Panc1 (cell line): ENCODE measurements at regions not wholly inside any gene's neighbourhood (a gene's known extent, or its start where the extent isn't known, plus 50 kb on each side); places are given as distances from the start of the nearest gene placed in this dataset.

Experiments used
- ATAC-seq: fragments of 200-7000 bp; cut with Tn5 transposase; 2 replicates; pipeline ENCODE4 v1.9.1; 2020; ENCODE audit warnings: mild to moderate bottlenecking, moderate library complexity
- BruUV-seq: library from RNA; stranded (reverse); fragments of 400-500 nt; replicated peaks from 2 replicates; lab custom pipeline; 2021; lab: Mats Ljungman, UMichigan
- CTCF ChIA-PET: fragments of 300-600 bp; sonication (Branson Sonifier 250); formaldehyde crosslinking; loops from one replicate; lab custom pipeline; 2022; ENCODE audit warnings: antibody characterized with exemption; lab: Charles Lee
- POLR2A ChIA-PET: fragments of 300-600 bp; sonication (Branson Sonifier 250); formaldehyde crosslinking; loops from one replicate; lab custom pipeline; 2022; ENCODE audit warnings: antibody characterized with exemption; lab: Charles Lee
- DNase-seq: peaks from one replicate; pipeline ENCODE4 v3.0.0-alpha.2; 2010; ENCODE audit warnings: low read depth, low spot score
- H3K27ac ChIP-seq: 2 replicates; pipeline ENCODE4 v1.5.1; 2011; ENCODE audit warnings: mild to moderate bottlenecking, low read length, inconsistent platforms
- H3K27me3 ChIP-seq: fragments of 200-500 bp; sonication (Bioruptor generic); 2 replicates; pipeline ENCODE4 v1.6.0; 2014; ENCODE audit warnings: low read length, inconsistent platforms; ENCODE audit not compliant: control insufficient read depth, insufficient read depth
- H3K36me3 ChIP-seq: fragments of 200-500 bp; sonication (Bioruptor generic); 2 replicates; pipeline ENCODE4 v1.5.1; 2014; ENCODE audit warnings: inconsistent platforms, mild to moderate bottlenecking, low read length, moderate library complexity; ENCODE audit not compliant: control insufficient read depth, insufficient read depth
- H3K4me1 ChIP-seq: 2 replicates; pipeline ENCODE4 v1.5.1; 2011; ENCODE audit warnings: inconsistent platforms, mild to moderate bottlenecking, low read length, moderate library complexity; ENCODE audit not compliant: control insufficient read depth, insufficient read depth
- H3K4me3 ChIP-seq, 2 experiments: 2 replicates each; pipeline ENCODE4 v1.5.1; 2011 to 2012; ENCODE audit warnings: low read depth in 2 of 2, low read length in 2 of 2, mild to moderate bottlenecking in 2 of 2, inconsistent platforms in 1 of 2, moderate library complexity in 1 of 2
- H3K9me3 ChIP-seq: fragments of 200-500 bp; sonication (Bioruptor generic); 2 replicates; pipeline ENCODE4 v1.5.1; 2014; ENCODE audit warnings: low read depth, mild to moderate bottlenecking, inconsistent platforms, low read length, moderate library complexity; ENCODE audit not compliant: control insufficient read depth, insufficient read depth
- CTCF ChIP-seq: fragments of 450-650 bp; IDR thresholded peaks from 2 replicates; pipeline ENCODE4 v1.5.1; 2017; ENCODE audit warnings: mild to moderate bottlenecking
- POLR2AphosphoS5 ChIP-seq: IDR thresholded peaks from 2 replicates; pipeline ENCODE4 v1.6.1; 2012; ENCODE audit warnings: mild to moderate bottlenecking, low read depth, low read length, moderate library complexity
- REST ChIP-seq, 2 experiments: IDR thresholded peaks; 2 replicates each; pipeline ENCODE4 v1.6.1; 2011 to 2012; ENCODE audit warnings: low read depth in 2 of 2, control low read depth in 1 of 2, low read length in 1 of 2, mild to moderate bottlenecking in 1 of 2, moderate library complexity in 1 of 2; ENCODE audit not compliant: insufficient read depth in 1 of 2
- SIN3A ChIP-seq: IDR thresholded peaks from 2 replicates; pipeline ENCODE4 v1.6.1; 2012; ENCODE audit warnings: low read depth, mild to moderate bottlenecking, low read length, moderate library complexity, borderline replicate concordance; ENCODE audit not compliant: insufficient read depth
- TCF7L2 ChIP-seq: IDR thresholded peaks from 2 replicates; pipeline ENCODE4 v1.6.1; 2011; ENCODE audit warnings: mild to moderate bottlenecking, low read depth, low read length, inconsistent platforms
- in situ Hi-C: cut with HindIII; loops from 2 replicates; pipeline ENCODE4 v1.10.0; 2016; ENCODE audit warnings: low sequenced_read_pairs, low pct_unique_long_range_greater_than_20kb
- intact Hi-C: fragments of 100-400 bp; cut with micrococcal nuclease; formaldehyde crosslinking; loops from one replicate; pipeline ENCODE4 v1.10.0; 2022; ENCODE audit not compliant: unreplicated experiment

GRCh38 chr12:87082756-87083155 is 826.6 kb upstream of the MGAT4C start:
- H3K27ac ChIP-seq = no peak overlapping the region
- in situ Hi-C loops (no loop called here), intact Hi-C loops (no loop called here)
- no peaks in the 10 kb centered on the region for H3K36me3 ChIP-seq
- ChIA-PET POLR2A (no interaction called here), CTCF (no interaction called here)
- no peak overlapping the region for H3K4me3 ChIP-seq
- DNase-seq = no peak
- no peak for ATAC-seq
- no peaks in the 10 kb centered on the region for H3K9me3 ChIP-seq
- no peaks in the 10 kb centered on the region; the same call in 1 of the 2 replicates for H3K4me1 ChIP-seq
- TF ChIP-seq SIN3A (no peak), TCF7L2 (no peak), POLR2AphosphoS5 (no peak)
- H3K27me3 ChIP-seq = no peaks in the 10 kb centered on the region
- BruUV-seq = no TSS peak

- H3K27me3 ChIP-seq = no peaks in the 10 kb centered on the region
- ChIA-PET CTCF (no interaction called here), POLR2A (no interaction called here)
- no TSS peak for BruUV-seq
- in situ Hi-C loops (no loop called here), intact Hi-C loops (no loop called here)
- no peak overlapping the region for H3K4me3 ChIP-seq
- no peak overlapping the region for H3K27ac ChIP-seq
- ATAC-seq = no peak
- no peaks in the 10 kb centered on the region for H3K36me3 ChIP-seq
- no peak for TF ChIP-seq POLR2AphosphoS5
- TF ChIP-seq CTCF = no peak
- TF ChIP-seq SIN3A = no peak
- no peak for TF ChIP-seq REST (IDR thresholded peaks at IDR 0.05; ENCODE audit: insufficient read depth in 1 of 2, low read depth in 2 of 2, low read length in 1 of 2)
- no peak for TF ChIP-seq TCF7L2
- no peaks in the 10 kb centered on the region for H3K9me3 ChIP-seq
- no peak for DNase-seq
- no peaks in the 10 kb centered on the region for H3K4me1 ChIP-seq
These were observed 818.6 kb upstream of the MGAT4C start for GRCh38 chr12:87074781-87075180.

GRCh38 chr12:87066326-87066725 is 810.1 kb upstream of the MGAT4C start:
- intact Hi-C loops (no loop called here), in situ Hi-C loops (no loop called here)
- CTCF ChIA-PET = no interaction called here
- Histone ChIP-seq H3K27ac (no peak overlapping the region), H3K36me3 (no peaks in the 10 kb centered on the region), H3K4me1 (no peaks in the 10 kb centered on the region), H3K4me3 (no peak overlapping the region), H3K27me3 (no peaks in the 10 kb centered on the region), H3K9me3 (no peaks in the 10 kb centered on the region)
- no peak for ATAC-seq
- DNase-seq = no peak
- no TSS peak for BruUV-seq
- TF ChIP-seq SIN3A (no peak), CTCF (no peak), POLR2AphosphoS5 (no peak), REST (IDR thresholded peaks at IDR 0.05; ENCODE audit: insufficient read depth in 1 of 2, low read depth in 2 of 2, low read length in 1 of 2) (no peak), TCF7L2 (no peak)
- POLR2A ChIA-PET = no interaction called here
